Adrenal gland (tissue), 9 donors: ENCODE measurements at regions not wholly inside any gene's neighbourhood (a gene's known extent, or its start where the extent isn't known, plus 50 kb on each side); places are given as distances from the start of the nearest gene placed in this dataset.

Experiments
- DNase-seq, 7 donors: peaks; one replicate each; pipeline ENCODE4 v3.0.0-alpha.2; 2019 to 2020
- H3K27ac ChIP-seq, 5 donors: fragments of 200-600 bp; sonication (generic) in 4 of 5; 1 replicate in 3 of 5; 2 replicates in 2 of 5; pipeline versions ENCODE4 v1.5.1 to v1.8.0; 2016 to 2020; ENCODE audit warnings: mild to moderate bottlenecking in 1 of 5
- H3K27me3 ChIP-seq: fragments of 200-600 bp; 2 replicates; pipeline ENCODE4 v1.8.0; 2021
- H3K36me3 ChIP-seq, 2 donors: fragments of 200-600 bp; replicated peaks in 1 of 2; 1 replicate in 1 of 2; 2 replicates in 1 of 2; pipeline versions ENCODE4 v1.5.1 to v1.8.0; 2018 to 2022
- H3K4me1 ChIP-seq, 2 donors: fragments of 200-600 bp; replicated peaks in 1 of 2; 1 replicate in 1 of 2; 2 replicates in 1 of 2; pipeline versions ENCODE4 v1.5.1 to v1.8.0; 2018 to 2021
- H3K4me3 ChIP-seq, 4 donors: fragments of 200-600 bp; sonication (generic) in 3 of 4; one replicate each; pipeline ENCODE4 v1.5.1; 2016 to 2018
- H3K9me3 ChIP-seq, 3 donors: fragments of 200-600 bp; sonication (generic) in 1 of 3; replicated peaks in 1 of 3; 1 replicate in 2 of 3; 2 replicates in 1 of 3; pipeline versions ENCODE4 v1.5.1 to v1.8.0; 2016 to 2021
- CTCF ChIP-seq, 6 experiments: fragments of 450-650 bp in 4 of 6; fragments of 200-600 bp in 2 of 6; sonication (generic) in 1 of 6; IDR thresholded peaks; 1 replicate in 5 of 6; 2 replicates in 1 of 6; pipeline versions ENCODE4 v1.5.1 to v1.8.0; 2016 to 2021; ENCODE audit warnings: antibody characterized with exemption in 6 of 6, mild to moderate bottlenecking in 2 of 6, moderate library complexity in 1 of 6
- POLR2A ChIP-seq, 2 donors: fragments of 450-650 bp; IDR thresholded peaks; one replicate each; pipeline ENCODE4 v1.6.1; 2017; ENCODE audit warnings: antibody characterized with exemption in 2 of 2, mild to moderate bottlenecking in 2 of 2, moderate library complexity in 1 of 2
- WGBS, 4 donors: extraction: QIAGEN DNeasy Blood & Tissue Kit in 2 of 4; methylation state at CpG; one replicate each; pipeline versions ENCODE4 v1.1.5 to v1.1.7; 2013 to 2017; 5-methylcytosine and 5-hydroxymethylcytosine counted together
- intact Hi-C, 2 donors: fragments of 100-400 bp; cut with DNase I; formaldehyde crosslinking; loops; one replicate each; pipeline versions ENCODE4 v1.14.1 to v1.15.0; 2022 to 2023
- donor health status: healthy with polysubstance abuse.
- donor health status: Bipolar disorder and iron deficiency.
- donor health status: DM: yes; HTN: yes; CAD: no.
- donor health status: DM: no; HTN: no; CAD: no.
- donor health status: DM: no; HTN: no; CAD: no.

- DNase-seq, result no peak
- TF ChIP-seq CTCF (IDR thresholded peaks at IDR 0.05) (no peak), POLR2A (IDR thresholded peaks at IDR 0.05) (no peak)
- 60 to 72% (median 64%) methylated on average over 4 of the region's 4 CpGs for WGBS, 4 donors
- Histone ChIP-seq H3K27ac (no peak overlapping the region), H3K9me3 (no peaks in the 10 kb centered on the region), H3K36me3 (no peaks in the 10 kb centered on the region), H3K27me3 (no peaks in the 10 kb centered on the region), H3K4me3 (no peak overlapping the region), H3K4me1 (peaks cover 0 to 2% of the 10 kb centered on the region in 2 donors)
- intact Hi-C loops, result no loop called here
Observed at GRCh38 chr13:97135883-97136282, 86.2 kb upstream of the MBNL2 start.

DNA sequence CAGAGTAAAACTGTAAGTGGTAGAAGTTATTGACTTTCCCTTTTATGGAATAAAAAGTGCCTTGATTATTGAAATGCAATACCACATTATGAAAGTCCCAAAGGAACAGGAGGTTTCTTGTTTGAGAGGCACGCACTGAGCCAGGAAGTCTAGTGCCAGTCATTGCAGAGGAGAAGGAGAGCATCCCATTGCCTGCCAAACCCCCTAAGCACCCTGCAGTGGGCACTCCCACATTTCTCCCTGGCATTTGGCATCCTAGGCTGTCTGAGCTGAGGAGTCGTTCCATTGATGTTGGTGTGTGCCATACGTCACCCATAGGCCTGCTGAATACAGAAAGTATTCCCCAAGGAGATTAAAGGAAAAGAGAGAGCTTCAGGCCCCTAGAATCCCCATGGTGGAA is 85.7 kb upstream of the MBNL2 start:
- 85 to 96% (median 93%) methylated on average over 3 of the region's 3 CpGs for WGBS, 4 donors
- no peak for DNase-seq

DNA sequence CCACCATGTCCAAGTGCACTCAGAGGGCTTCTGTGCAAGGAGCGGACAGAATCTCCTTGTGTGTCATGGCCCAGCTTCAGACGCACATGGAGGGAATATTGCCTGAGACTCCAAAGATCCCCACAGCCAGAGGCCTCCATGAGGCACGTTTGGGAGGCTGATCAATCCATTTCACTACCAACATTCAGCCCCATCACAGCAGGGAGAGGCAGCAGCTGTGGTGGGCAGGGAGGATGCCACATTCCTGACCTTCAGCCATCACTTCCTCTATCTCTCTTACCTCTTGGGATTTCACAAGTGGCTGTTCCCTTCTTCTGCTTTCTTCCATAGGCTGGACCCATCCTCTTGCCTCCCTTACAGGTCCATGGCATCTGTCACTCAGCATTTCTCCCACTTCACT is 82.4 kb upstream of the MBNL2 start:
- Histone ChIP-seq H3K36me3 (no peaks in the 10 kb centered on the region), H3K27me3 (no peaks in the 10 kb centered on the region), H3K9me3 (no peaks in the 10 kb centered on the region), H3K4me1 (peaks cover 0 to 17% of the 10 kb centered on the region in 2 donors), H3K4me3 (no peak overlapping the region), H3K27ac (no peak overlapping the region)
- TF ChIP-seq POLR2A (IDR thresholded peaks at IDR 0.05) (no peak), CTCF (IDR thresholded peaks at IDR 0.05) (no peak)
- WGBS, 4 donors, result 89 to 93% (median 92%) methylated on average over 3 of the region's 3 CpGs
- intact Hi-C loops, result no loop called here
- no peak for DNase-seq

More for the DNA sequence above, 85.7 kb upstream of the MBNL2 start:
- Histone ChIP-seq H3K4me1 (peaks cover 0 to 8% of the 10 kb centered on the region in 2 donors), H3K27ac (no peak overlapping the region), H3K9me3 (no peaks in the 10 kb centered on the region), H3K36me3 (no peaks in the 10 kb centered on the region), H3K4me3 (no peak overlapping the region), H3K27me3 (no peaks in the 10 kb centered on the region)
- no peak for TF ChIP-seq POLR2A (IDR thresholded peaks at IDR 0.05)
- no peak for TF ChIP-seq CTCF (IDR thresholded peaks at IDR 0.05)
- intact Hi-C loops, result no loop called here

DNA sequence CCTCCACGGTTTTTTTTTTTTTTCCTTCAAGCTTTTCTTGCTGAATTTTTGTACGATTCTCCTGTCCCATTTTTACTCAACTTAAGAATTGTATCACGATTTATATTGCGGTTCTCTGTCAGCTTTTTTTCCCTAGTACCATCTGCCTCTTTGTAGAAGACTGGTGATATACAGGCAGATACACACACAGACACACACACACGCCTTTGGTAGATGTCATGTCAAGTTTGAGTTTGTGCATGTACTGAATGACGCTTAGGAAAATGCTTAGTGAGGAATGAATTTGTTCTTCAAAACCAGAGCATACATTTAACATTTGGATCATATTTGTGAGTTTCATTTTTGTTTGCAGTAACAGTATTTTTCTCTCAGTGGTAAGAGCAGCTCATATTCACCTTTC is 82.0 kb upstream of the MBNL2 start:
- Histone ChIP-seq H3K36me3 (no peaks in the 10 kb centered on the region), H3K27me3 (no peaks in the 10 kb centered on the region)
- WGBS, 4 donors, result 87 to 88% (median 88%) methylated on average over 6 of the region's 6 CpGs

More for the DNA sequence above, 82.0 kb upstream of the MBNL2 start:
- no peak overlapping the region for H3K27ac ChIP-seq
- H3K9me3 ChIP-seq, result no peaks in the 10 kb centered on the region
- DNase-seq, result no peak
- peaks cover 0 to 17% of the 10 kb centered on the region in 2 donors for H3K4me1 ChIP-seq
- H3K4me3 ChIP-seq, result no peak overlapping the region
- intact Hi-C loops, result no loop called here
- TF ChIP-seq CTCF (IDR thresholded peaks at IDR 0.05) (no peak), POLR2A (IDR thresholded peaks at IDR 0.05) (no peak)
